ENCODE measurements at regions not wholly inside any gene's neighbourhood (a gene's known extent, or its start where the extent isn't known, plus 50 kb on each side); places are given as distances from the start of the nearest gene placed in this dataset.
"Not testable (repeated sequence)": the region's sequence is repeated elsewhere in the genome, so short reads cannot be mapped to it uniquely, and the experiment has no call there.

DNA sequence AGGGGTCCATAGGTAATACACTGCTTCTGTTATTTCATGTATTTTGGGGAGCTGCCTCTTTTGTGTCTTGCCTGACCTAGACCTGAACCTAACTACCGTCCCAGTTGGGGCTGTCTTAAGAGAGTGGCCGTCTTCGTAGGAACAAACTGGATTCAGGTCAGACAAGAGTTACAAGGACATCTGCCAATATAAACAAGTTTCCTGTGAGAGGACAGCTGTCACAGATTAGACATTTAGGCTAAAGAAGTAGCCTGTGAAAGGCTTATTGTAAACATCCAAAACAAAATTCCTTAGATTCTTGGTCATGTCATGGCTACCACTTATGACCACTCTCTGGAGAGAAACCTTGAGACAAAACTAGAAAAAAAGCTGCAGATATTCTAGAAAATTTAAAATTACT is 797.6 kb upstream of the AADAT start:
- H3K4me3 ChIP-seq: no peak overlapping the region
- TF ChIP-seq, protein P1, sequence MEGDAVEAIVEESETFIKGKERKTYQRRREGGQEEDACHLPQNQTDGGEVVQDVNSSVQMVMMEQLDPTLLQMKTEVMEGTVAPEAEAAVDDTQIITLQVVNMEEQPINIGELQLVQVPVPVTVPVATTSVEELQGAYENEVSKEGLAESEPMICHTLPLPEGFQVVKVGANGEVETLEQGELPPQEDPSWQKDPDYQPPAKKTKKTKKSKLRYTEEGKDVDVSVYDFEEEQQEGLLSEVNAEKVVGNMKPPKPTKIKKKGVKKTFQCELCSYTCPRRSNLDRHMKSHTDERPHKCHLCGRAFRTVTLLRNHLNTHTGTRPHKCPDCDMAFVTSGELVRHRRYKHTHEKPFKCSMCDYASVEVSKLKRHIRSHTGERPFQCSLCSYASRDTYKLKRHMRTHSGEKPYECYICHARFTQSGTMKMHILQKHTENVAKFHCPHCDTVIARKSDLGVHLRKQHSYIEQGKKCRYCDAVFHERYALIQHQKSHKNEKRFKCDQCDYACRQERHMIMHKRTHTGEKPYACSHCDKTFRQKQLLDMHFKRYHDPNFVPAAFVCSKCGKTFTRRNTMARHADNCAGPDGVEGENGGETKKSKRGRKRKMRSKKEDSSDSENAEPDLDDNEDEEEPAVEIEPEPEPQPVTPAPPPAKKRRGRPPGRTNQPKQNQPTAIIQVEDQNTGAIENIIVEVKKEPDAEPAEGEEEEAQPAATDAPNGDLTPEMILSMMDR (IDR thresholded peaks at IDR 0.05): no peak

DNA sequence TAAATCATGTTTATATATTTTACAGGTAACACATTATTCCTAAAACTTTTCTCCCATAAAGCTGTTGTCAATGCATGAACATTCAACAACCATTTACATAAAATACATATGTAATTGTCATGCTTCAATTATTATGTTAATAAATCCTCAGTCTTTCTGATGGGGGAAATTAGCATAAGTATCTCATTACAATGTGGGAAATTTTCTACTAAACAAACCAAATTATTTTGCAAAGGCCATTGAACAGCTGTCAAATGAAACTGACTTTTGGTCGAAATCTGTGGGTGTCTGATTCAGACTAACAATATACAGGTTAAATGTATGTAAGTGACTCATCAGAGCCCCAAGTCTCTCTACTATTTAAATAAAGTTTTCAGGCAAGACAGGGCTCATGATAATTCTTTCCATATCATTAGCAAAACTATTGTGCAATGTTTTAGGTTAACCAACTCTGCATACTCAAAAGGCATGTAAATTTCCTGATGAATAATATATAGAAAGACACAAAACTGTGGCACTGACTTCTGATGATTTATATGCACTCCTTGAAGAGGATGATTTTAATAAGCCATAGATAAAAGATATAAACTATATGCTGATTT is 795.3 kb upstream of the AADAT start:
- no peak for ATAC-seq
- intact Hi-C loops (cut with DNase I): no loop called here
- no peaks in the 10 kb centered on the region for H3K27me3 ChIP-seq
- no peaks in the 10 kb centered on the region for H3K36me3 ChIP-seq
- no peak overlapping the region for H3K4me3 ChIP-seq
- TF ChIP-seq, protein P1 (IDR thresholded peaks at IDR 0.05): no peak
- DNase-seq: no peak
- H3K9me3 ChIP-seq: no peaks in the 10 kb centered on the region
- no peak overlapping the region for H3K27ac ChIP-seq
- no peaks in the 10 kb centered on the region for H3K4me1 ChIP-seq

More for the DNA sequence above, 797.6 kb upstream of the AADAT start:
- intact Hi-C loops (cut with DNase I): no loop called here
- no peaks in the 10 kb centered on the region for H3K9me3 ChIP-seq
- H3K27ac ChIP-seq: no peak overlapping the region
- no peaks in the 10 kb centered on the region for H3K36me3 ChIP-seq
- no peak for DNase-seq
- no peaks in the 10 kb centered on the region for H3K27me3 ChIP-seq
- no peaks in the 10 kb centered on the region for H3K4me1 ChIP-seq
- ATAC-seq: no peak

DNA sequence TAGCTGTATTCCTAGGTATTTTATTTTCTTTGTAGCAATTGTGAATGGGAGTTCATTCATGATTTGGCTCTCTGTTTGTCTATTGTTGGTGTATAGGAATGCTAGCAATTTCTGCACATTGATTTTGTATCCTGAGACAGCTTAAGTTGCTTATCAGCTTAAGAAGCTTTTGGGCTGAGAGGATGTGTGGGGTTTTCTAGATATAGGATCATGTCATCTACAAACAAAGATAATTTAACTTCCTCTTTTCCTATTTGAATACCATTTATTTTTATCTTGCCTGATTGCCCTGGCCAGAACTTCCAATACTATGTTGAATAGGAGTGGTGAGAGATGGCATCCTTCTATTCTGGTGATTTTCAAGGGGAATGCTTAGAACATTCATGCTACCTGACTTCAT is 791.9 kb upstream of the AADAT start:
- H3K27ac ChIP-seq; H3K4me1 ChIP-seq; H3K36me3 ChIP-seq; ATAC-seq; H3K27me3 ChIP-seq; DNase-seq; H3K4me3 ChIP-seq; H3K9me3 ChIP-seq; intact Hi-C loops (cut with DNase I): not testable (repeated sequence)

DNA sequence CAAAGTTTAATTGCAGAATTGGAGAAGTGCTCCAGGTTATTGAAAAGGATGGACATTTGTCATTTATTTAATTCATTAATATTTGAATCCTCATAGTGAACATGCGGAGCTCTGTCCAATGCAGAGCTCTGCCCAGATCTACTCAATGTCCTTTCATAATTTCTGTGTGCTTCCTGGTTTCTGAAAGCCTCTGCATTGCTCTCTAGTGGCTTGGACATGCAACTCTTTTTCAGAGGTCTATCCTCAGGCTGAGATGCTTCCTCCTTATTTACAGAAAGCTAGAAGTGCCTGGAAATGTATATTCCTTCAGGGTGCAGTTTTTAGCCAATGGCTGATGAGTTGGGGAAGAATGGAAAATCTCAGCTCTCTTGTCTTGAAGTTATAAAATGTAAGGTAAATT is 786.1 kb upstream of the AADAT start:
- ATAC-seq: no peak
- H3K9me3 ChIP-seq: no peaks in the 10 kb centered on the region
- H3K36me3 ChIP-seq: no peaks in the 10 kb centered on the region

DNA sequence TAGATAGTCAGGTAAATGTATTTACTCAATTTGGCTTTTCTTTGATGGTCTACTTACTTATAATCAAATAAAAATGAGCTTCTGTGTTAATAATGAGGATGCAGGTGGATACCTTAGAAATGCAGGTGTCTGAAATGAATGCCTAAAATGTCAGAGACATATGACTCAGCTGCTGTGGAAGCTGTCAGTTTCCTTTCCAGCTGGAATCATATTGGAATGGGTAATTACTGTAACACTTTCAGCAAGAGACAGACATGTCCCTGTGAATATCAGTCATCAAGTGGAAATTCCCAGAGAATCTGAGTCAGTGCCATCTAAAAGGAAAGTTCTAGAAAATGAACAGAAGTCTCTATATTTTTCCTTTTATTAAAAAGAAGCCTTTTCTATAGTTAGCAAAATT is 783.0 kb upstream of the AADAT start:
- Histone ChIP-seq H3K27ac (no peak overlapping the region), H3K9me3 (no peaks in the 10 kb centered on the region), H3K36me3 (no peaks in the 10 kb centered on the region), H3K4me1 (no peaks in the 10 kb centered on the region), H3K4me3 (no peak overlapping the region), H3K27me3 (no peaks in the 10 kb centered on the region)
- ATAC-seq (no peak), DNase-seq (no peak)
- intact Hi-C loops (cut with DNase I): no loop called here
- TF ChIP-seq, protein P1 (IDR thresholded peaks at IDR 0.05): no peak

More for the DNA sequence above, 786.1 kb upstream of the AADAT start:
- TF ChIP-seq, protein P1 (IDR thresholded peaks at IDR 0.05): no peak
- Histone ChIP-seq H3K27ac (no peak overlapping the region), H3K4me3 (no peak overlapping the region), H3K27me3 (no peaks in the 10 kb centered on the region), H3K4me1 (no peaks in the 10 kb centered on the region)
- intact Hi-C loops (cut with DNase I): no loop called here
- no peak for DNase-seq

DNA sequence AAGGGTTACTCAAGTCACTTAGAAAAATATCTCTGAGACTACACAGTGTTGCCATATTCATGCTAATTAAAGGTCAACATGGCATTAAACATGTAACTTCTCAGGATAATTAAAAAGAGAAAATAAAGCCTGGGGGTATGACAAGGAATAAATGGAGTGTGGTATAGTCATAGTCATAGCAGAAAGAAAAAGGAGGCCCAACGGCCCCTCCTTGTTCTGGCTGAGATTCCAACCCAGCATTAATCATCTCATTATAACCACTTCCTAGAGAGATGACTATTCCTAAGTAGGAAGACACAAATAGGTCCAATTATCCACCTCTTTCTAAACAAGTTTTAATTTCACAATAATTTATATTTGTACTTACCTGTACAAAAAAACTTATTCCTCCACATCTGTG is 778.4 kb upstream of the AADAT start:
- no peak overlapping the region for H3K27ac ChIP-seq
- TF ChIP-seq, protein P1 (IDR thresholded peaks at IDR 0.05): no peak
- H3K9me3 ChIP-seq: no peaks in the 10 kb centered on the region
- no peaks in the 10 kb centered on the region for H3K27me3 ChIP-seq
- ATAC-seq (no peak), DNase-seq (no peak)
- intact Hi-C loops (cut with DNase I): no loop called here
- H3K4me3 ChIP-seq: no peak overlapping the region
- H3K4me1 ChIP-seq: no peaks in the 10 kb centered on the region
- no peaks in the 10 kb centered on the region for H3K36me3 ChIP-seq
